ENCODE measurements at regions not wholly inside any gene's neighbourhood (a gene's known extent, or its start where the extent isn't known, plus 50 kb on each side); places are given as distances from the start of the nearest gene placed in this dataset.

GRCh38 chr10:8323428-8324054 is 269.1 kb downstream of the GATA3 start:
- ChIA-PET CTCF (interaction anchor here (1.1 kb wide), 1 partner anchor 79 kb away, joined by 3 read pairs; no protein-coding TSS in a partner anchor), POLR2A (no interaction called here)
- Mint-ChIP-seq H3K9me3 (no peaks in the 10 kb centered on the region), H3K36me3 (ENCODE audit: low read depth) (no peaks in the 10 kb centered on the region), H3K27ac (no peak overlapping the region), H3K27me3 (no peaks in the 10 kb centered on the region), H3K4me3 (no peak overlapping the region), H3K4me1 (ENCODE audit: low read depth) (peaks cover 17% of the 10 kb centered on the region)
- Histone ChIP-seq H3K4me3 (ENCODE audit: low read length) (no peak overlapping the region), H3K27me3 (ENCODE audit: control insufficient read depth in 1 of 2, insufficient read depth in 2 of 2, low read length in 2 of 2) (no peaks in the 10 kb centered on the region), H3K9me3 (ENCODE audit: control insufficient read depth in 1 of 2, insufficient read depth in 1 of 2, low read length in 2 of 2) (no peaks in the 10 kb centered on the region), H3K27ac (ENCODE audit: low read depth in 1 of 2, low read length in 2 of 2) (no peak overlapping the region), H3K36me3 (ENCODE audit: insufficient read depth, low read length) (no peaks in the 10 kb centered on the region), H3K4me1 (ENCODE audit: insufficient read depth, low read length) (peaks cover 8% of the 10 kb centered on the region)
- TF ChIP-seq CTCF (IDR thresholded peaks at IDR 0.05), result no peak
- ATAC-seq (ENCODE audit: poor library complexity) (no peak), DNase-seq (no peak)
- intact Hi-C loops (cut with DNase I, micrococcal nuclease), result loop anchor here in 1 of 2 experiments (5.0 kb wide), 1 partner anchor 124 kb away; no protein-coding TSS in a partner anchor

GRCh38 chr10:8325024-8325980 is 270.8 kb downstream of the GATA3 start:
- no peak for ATAC-seq (ENCODE audit: poor library complexity)
- peak in 4 of 14 experiments; percentile 8 to 18 (median 13) for DNase-seq
- ChIA-PET CTCF (interaction anchor here (0.7 kb wide), 2 partner anchors 40 to 95 kb away, joined by 3 read pairs; no protein-coding TSS in a partner anchor), POLR2A (interaction anchor here (1.1 kb wide), 1 partner anchor 757 kb away, joined by 3 read pairs; no protein-coding TSS in a partner anchor)
- Mint-ChIP-seq H3K27me3 (no peaks in the 10 kb centered on the region), H3K4me1 (ENCODE audit: low read depth) (peaks cover 29% of the 10 kb centered on the region), H3K9me3 (no peaks in the 10 kb centered on the region), H3K4me3 (no peak overlapping the region), H3K36me3 (ENCODE audit: low read depth) (no peaks in the 10 kb centered on the region), H3K27ac (peak overlapping the region; percentile 3)
- peaks cover 9% of the 10 kb centered on the region for H3K4me1 ChIP-seq (ENCODE audit: insufficient read depth, low read length)
- no peak for TF ChIP-seq CTCF (IDR thresholded peaks at IDR 0.05)
- no peaks in the 10 kb centered on the region for H3K27me3 ChIP-seq (ENCODE audit: control insufficient read depth in 1 of 2, insufficient read depth in 2 of 2, low read length in 2 of 2)
- no peak overlapping the region for H3K4me3 ChIP-seq (ENCODE audit: low read length)
- intact Hi-C loops (cut with DNase I, micrococcal nuclease), result loop anchor here in 1 of 2 experiments (5.0 kb wide), 1 partner anchor 78 kb away; no protein-coding TSS in a partner anchor
- H3K27ac ChIP-seq (ENCODE audit: low read depth in 1 of 2, low read length in 2 of 2), result no peak overlapping the region
- no peaks in the 10 kb centered on the region for H3K36me3 ChIP-seq (ENCODE audit: insufficient read depth, low read length)
- H3K9me3 ChIP-seq (ENCODE audit: control insufficient read depth in 1 of 2, insufficient read depth in 1 of 2, low read length in 2 of 2), result no peaks in the 10 kb centered on the region

GRCh38 chr10:8326396-8327139 is 272.1 kb downstream of the GATA3 start:
- H3K27me3 ChIP-seq (ENCODE audit: control insufficient read depth in 1 of 2, insufficient read depth in 2 of 2, low read length in 2 of 2), result no peaks in the 10 kb centered on the region
- H3K4me3 ChIP-seq (ENCODE audit: low read length), result no peak overlapping the region
- no peak for TF ChIP-seq CTCF (IDR thresholded peaks at IDR 0.05)
- Mint-ChIP-seq H3K27me3 (no peaks in the 10 kb centered on the region), H3K27ac (peak overlapping the region; percentile 0), H3K4me1 (ENCODE audit: low read depth) (peaks cover 40% of the 10 kb centered on the region), H3K36me3 (ENCODE audit: low read depth) (no peaks in the 10 kb centered on the region), H3K9me3 (no peaks in the 10 kb centered on the region), H3K4me3 (no peak overlapping the region)
- H3K27ac ChIP-seq (ENCODE audit: low read depth in 1 of 2, low read length in 2 of 2), result no peak overlapping the region
- intact Hi-C loops (cut with DNase I, micrococcal nuclease), result loop anchor here in 1 of 2 experiments (5.0 kb wide), 1 partner anchor 79 kb away; no protein-coding TSS in a partner anchor
- H3K9me3 ChIP-seq (ENCODE audit: control insufficient read depth in 1 of 2, insufficient read depth in 1 of 2, low read length in 2 of 2), result no peaks in the 10 kb centered on the region
- ATAC-seq (ENCODE audit: poor library complexity), result peak; percentile 29
- H3K36me3 ChIP-seq (ENCODE audit: insufficient read depth, low read length), result no peaks in the 10 kb centered on the region
- H3K4me1 ChIP-seq (ENCODE audit: insufficient read depth, low read length), result peaks cover 22% of the 10 kb centered on the region
- peak in 2 of 14 experiments; percentile 10 to 11 for DNase-seq
- ChIA-PET CTCF (no interaction called here), POLR2A (interaction anchor here (1.1 to 1.4 kb wide), 2 partner anchors 267 to 756 kb away, joined by 3 to 6 read pairs; no protein-coding TSS in a partner anchor)

Data from CD4-positive, alpha-beta T cell (primary cell).